Kidney (tissue), 13 donors: ENCODE measurements at regions not wholly inside any gene's neighbourhood (a gene's known extent, or its start where the extent isn't known, plus 50 kb on each side); places are given as distances from the start of the nearest gene placed in this dataset.

Source experiments
- DNase-seq, 5 donors: peaks; one replicate each; pipeline ENCODE4 v3.0.0-alpha.2; 2013 to 2020
- FAIRE-seq: peaks from 2 replicates; lab custom pipeline; 2012; peaks lifted over from hg19 to GRCh38; lab: Jason Lieb, UNC
- H3K27ac ChIP-seq, 2 donors: one replicate each; pipeline ENCODE4 v1.7.0; 2013; ENCODE audit warnings: low read depth in 2 of 2, low read length in 2 of 2, inconsistent platforms in 1 of 2
- H3K27me3 ChIP-seq: one replicate; pipeline ENCODE4 v1.7.1; 2013; ENCODE audit warnings: low read length, inconsistent platforms; ENCODE audit not compliant: control insufficient read depth, insufficient read depth
- H3K36me3 ChIP-seq, 3 donors: one replicate each; pipeline versions ENCODE4 v1.7.0 to v1.7.1; 2013; ENCODE audit warnings: low read length in 3 of 3, control low read depth in 1 of 3, inconsistent platforms in 1 of 3; ENCODE audit not compliant: insufficient read depth in 3 of 3, control insufficient read depth in 2 of 3
- H3K4me1 ChIP-seq, 3 donors: one replicate each; pipeline versions ENCODE4 v1.7.0 to v1.7.1; 2013; ENCODE audit warnings: low read length in 3 of 3, inconsistent platforms in 1 of 3, low read depth in 1 of 3; ENCODE audit not compliant: control insufficient read depth in 2 of 3, insufficient read depth in 2 of 3
- H3K4me3 ChIP-seq, 3 donors: one replicate each; pipeline versions ENCODE4 v1.7.0 to v1.8.1; 2013; ENCODE audit warnings: low read length in 3 of 3, control low read depth in 1 of 3, inconsistent platforms in 1 of 3
- H3K9ac ChIP-seq, 3 donors: one replicate each; pipeline versions ENCODE4 v1.7.0 to v1.7.1; 2013; ENCODE audit warnings: low read length in 3 of 3, control low read depth in 1 of 3, inconsistent platforms in 1 of 3
- H3K9me3 ChIP-seq, 3 donors: one replicate each; pipeline versions ENCODE4 v1.7.0 to v1.7.1; 2013; ENCODE audit warnings: low read length in 3 of 3, control low read depth in 1 of 3, inconsistent platforms in 1 of 3; ENCODE audit not compliant: control insufficient read depth in 2 of 3, insufficient read depth in 1 of 3
- intact Hi-C: fragments of 100-400 bp; cut with DNase I; formaldehyde crosslinking; loops from one replicate; pipeline ENCODE4 v1.11.1; 2022
- TF ChIP-seq, protein P1 (sequence below): IDR thresholded peaks from 3 replicates; pipeline ENCODE4 v1.5.1; 2012; ENCODE audit warnings: mild to moderate bottlenecking, moderate library complexity, borderline replicate concordance; ENCODE audit not compliant: insufficient read depth; ENCODE audit errors: extremely low read depth
- donor health status: control.
- donor health status: control.
- donor health status: control.
- donor health status: control.
- donor health status: control.
- donor health status: DM: yes; HTN: yes; CAD: no.
- donor health status: Normal renal cell carcinoma (clear cell type).

DNA sequence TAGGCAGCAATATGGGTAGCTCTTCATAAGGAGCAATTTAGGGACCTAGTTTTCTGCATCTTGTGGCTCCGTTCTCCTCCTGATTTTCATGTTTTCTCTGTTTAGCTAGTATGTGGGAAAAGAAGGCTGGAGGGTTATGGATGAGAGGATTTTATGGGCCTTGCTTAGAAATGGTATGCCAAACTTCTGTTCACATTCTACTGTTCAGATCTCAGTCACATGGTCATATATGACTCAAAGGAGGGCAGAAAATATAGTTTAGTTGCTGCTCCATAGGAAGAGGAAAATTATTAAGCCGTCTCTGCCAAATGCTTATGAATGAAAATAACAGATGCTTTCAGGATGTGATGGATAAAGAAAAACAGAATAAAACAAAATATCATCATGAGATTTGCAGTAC is 361.8 kb upstream of the CWC22 start:
- no peaks in the 10 kb centered on the region for H3K4me1 ChIP-seq
- intact Hi-C loops = no loop called here
- DNase-seq (peak in 2 of 5 donors; percentile 16 to 21), FAIRE-seq (no peak)
- H3K9ac ChIP-seq = no peak overlapping the region
- TF ChIP-seq, protein P1, sequence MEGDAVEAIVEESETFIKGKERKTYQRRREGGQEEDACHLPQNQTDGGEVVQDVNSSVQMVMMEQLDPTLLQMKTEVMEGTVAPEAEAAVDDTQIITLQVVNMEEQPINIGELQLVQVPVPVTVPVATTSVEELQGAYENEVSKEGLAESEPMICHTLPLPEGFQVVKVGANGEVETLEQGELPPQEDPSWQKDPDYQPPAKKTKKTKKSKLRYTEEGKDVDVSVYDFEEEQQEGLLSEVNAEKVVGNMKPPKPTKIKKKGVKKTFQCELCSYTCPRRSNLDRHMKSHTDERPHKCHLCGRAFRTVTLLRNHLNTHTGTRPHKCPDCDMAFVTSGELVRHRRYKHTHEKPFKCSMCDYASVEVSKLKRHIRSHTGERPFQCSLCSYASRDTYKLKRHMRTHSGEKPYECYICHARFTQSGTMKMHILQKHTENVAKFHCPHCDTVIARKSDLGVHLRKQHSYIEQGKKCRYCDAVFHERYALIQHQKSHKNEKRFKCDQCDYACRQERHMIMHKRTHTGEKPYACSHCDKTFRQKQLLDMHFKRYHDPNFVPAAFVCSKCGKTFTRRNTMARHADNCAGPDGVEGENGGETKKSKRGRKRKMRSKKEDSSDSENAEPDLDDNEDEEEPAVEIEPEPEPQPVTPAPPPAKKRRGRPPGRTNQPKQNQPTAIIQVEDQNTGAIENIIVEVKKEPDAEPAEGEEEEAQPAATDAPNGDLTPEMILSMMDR = no peak
- H3K4me3 ChIP-seq = no peak overlapping the region
- no peaks in the 10 kb centered on the region for H3K27me3 ChIP-seq
- H3K9me3 ChIP-seq = no peaks in the 10 kb centered on the region
- H3K36me3 ChIP-seq = no peaks in the 10 kb centered on the region
- H3K27ac ChIP-seq = no peak overlapping the region

- TF ChIP-seq, protein P1 = no peak
- Histone ChIP-seq H3K4me3 (no peak overlapping the region), H3K36me3 (no peaks in the 10 kb centered on the region), H3K9ac (no peak overlapping the region), H3K27me3 (no peaks in the 10 kb centered on the region), H3K4me1 (no peaks in the 10 kb centered on the region), H3K9me3 (no peaks in the 10 kb centered on the region), H3K27ac (no peak overlapping the region)
- DNase-seq = peak in 2 of 5 donors; percentile 11 to 38
- no peak for FAIRE-seq
- intact Hi-C loops = no loop called here
These were observed 360.7 kb upstream of the CWC22 start for GRCh38 chr2:180367815-180368214.

DNA sequence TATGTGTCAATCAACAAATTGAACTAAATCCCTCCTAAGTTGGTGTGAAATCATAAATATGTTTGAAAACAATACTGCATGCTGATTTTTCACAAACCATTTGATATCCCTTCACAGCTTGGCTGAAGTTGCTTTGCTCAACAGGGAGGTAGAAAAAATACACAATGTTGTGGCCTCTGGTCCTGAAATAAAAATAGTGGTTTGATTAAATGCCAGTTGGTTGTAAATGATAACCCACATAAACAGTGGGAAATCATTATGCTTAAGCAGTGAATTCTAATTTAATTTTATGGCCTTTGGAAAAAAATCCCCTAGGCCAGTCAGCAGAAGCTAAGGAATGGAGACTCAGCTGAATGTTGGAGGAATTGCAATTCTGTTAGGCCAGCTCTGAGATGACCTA is 359.4 kb upstream of the CWC22 start:
- DNase-seq (peak in 2 of 5 donors; percentile 10 to 11), FAIRE-seq (no peak)
- intact Hi-C loops = no loop called here
- H3K4me1 ChIP-seq = no peaks in the 10 kb centered on the region
- H3K4me3 ChIP-seq = no peak overlapping the region
- H3K9ac ChIP-seq = no peak overlapping the region
- no peaks in the 10 kb centered on the region for H3K9me3 ChIP-seq
- TF ChIP-seq, protein P1 = no peak
- no peaks in the 10 kb centered on the region for H3K36me3 ChIP-seq
- no peaks in the 10 kb centered on the region for H3K27me3 ChIP-seq
- no peak overlapping the region for H3K27ac ChIP-seq

GRCh38 chr2:180364719-180365118 is 357.6 kb upstream of the CWC22 start:
- Histone ChIP-seq H3K27me3 (no peaks in the 10 kb centered on the region), H3K36me3 (no peaks in the 10 kb centered on the region), H3K9ac (no peak overlapping the region), H3K9me3 (no peaks in the 10 kb centered on the region), H3K4me3 (no peak overlapping the region), H3K4me1 (no peaks in the 10 kb centered on the region), H3K27ac (no peak overlapping the region)
- FAIRE-seq (no peak), DNase-seq (peak in 1 of 5 donors; percentile 4)
- TF ChIP-seq, protein P1 = no peak
- intact Hi-C loops = no loop called here
